ENCODE measurements at regions not wholly inside any gene's neighbourhood (a gene's known extent, or its start where the extent isn't known, plus 50 kb on each side); places are given as distances from the start of the nearest gene placed in this dataset.

DNA sequence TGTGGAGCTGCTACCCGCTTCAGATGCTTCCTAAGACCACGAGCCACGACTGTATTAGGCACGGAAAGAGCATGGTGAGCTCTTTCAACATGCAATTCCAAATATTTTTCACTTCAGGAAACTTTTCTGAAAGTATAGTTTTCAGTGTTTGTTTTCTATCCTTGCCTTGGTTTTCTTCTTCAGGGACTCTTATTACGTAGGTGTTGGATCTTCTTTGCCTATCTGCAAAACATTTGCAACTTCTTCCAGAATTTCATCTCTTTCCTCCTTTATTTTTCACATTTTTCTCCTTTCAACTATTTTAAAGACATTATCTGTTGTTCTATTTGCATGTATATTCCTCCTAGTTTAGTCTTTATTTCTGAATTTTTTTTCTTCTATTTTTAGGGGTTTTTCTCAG lies 148.9 kb upstream of the LSM14A start:
- TF ChIP-seq CTCF (conservative IDR thresholded peaks at IDR 0.05 in 1 of 2, IDR thresholded peaks at IDR 0.05 in 1 of 2; ENCODE audit: low read depth in 1 of 2, low read length in 2 of 2) (no peak), EZH2 (IDR thresholded peaks at IDR 0.05; ENCODE audit: low read length, missing control alignments) (no peak)

Data from fibroblast of lung (primary cell).